ENCODE measurements at regions not wholly inside any gene's neighbourhood (a gene's known extent, or its start where the extent isn't known, plus 50 kb on each side); places are given as distances from the start of the nearest gene placed in this dataset.

DNA sequence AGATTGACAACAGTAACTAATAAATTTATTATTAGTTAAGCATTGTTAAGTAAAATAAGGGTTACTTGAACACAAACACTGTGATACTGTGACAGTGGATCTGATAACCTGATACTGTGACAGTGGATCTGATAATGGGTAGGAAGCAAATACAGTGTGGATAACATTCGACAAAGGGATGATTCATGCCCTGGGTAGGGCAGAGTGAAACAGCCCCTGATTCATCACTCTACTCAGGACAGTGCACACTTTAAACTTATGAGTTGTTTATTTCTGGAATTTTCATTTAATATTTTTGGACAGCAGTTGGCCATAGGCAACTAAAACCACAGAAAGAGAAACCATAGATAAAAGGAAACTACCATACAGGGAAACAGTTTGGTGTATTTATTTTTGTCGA lies 60.8 kb upstream of the CTSC start:
- Histone ChIP-seq H3K9me3 (no peaks in the 10 kb centered on the region), H3K27me3 (no peaks in the 10 kb centered on the region), H3K36me3 (no peaks in the 10 kb centered on the region), H3K27ac (replicated peaks in 1 of 4) (no peak overlapping the region), H3K4me3 (no peak overlapping the region), H3K4me1 (peaks cover 11 to 21% (median 16%) of the 10 kb centered on the region in 4 donors)
- WGBS, result 39% methylated on average over 2 of the region's 2 CpGs
- TF ChIP-seq POLR2A (IDR thresholded peaks at IDR 0.05; ENCODE audit: low read depth) (no peak), EP300 (IDR thresholded peaks at IDR 0.05) (no peak), POLR2AphosphoS5 (IDR thresholded peaks at IDR 0.05) (no peak)
- DNase-seq (ENCODE audit: extremely low spot score), result no peak
- intact Hi-C loops (cut with DNase I), result no loop called here

DNA sequence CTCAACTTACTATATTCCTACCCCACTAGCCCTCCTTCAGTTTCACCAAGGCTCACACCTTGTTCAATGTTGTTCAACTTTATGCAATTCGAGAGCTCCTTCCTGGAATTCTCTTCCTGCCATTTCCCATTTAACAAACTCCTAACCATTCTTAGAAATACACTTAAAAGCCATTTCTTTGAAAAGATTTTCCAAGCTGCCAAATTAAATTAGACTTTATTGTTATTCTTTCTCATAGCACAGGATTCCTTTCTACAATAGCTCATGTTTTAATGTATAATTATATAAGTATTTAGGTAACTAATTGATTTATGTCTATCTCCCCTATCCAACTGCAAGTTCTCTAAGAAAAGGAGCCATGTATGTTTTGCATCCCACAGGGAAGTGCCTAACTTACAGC lies 52.7 kb upstream of the CTSC start:
- TF ChIP-seq POLR2A (IDR thresholded peaks at IDR 0.05; ENCODE audit: low read depth) (no peak), EP300 (IDR thresholded peaks at IDR 0.05) (no peak)
- intact Hi-C loops (cut with DNase I), result no loop called here
- no peak for DNase-seq (ENCODE audit: extremely low spot score)
- H3K4me3 ChIP-seq, result no peak overlapping the region
- no peaks in the 10 kb centered on the region for H3K4me1 ChIP-seq
- WGBS, result 97% methylated on average over 1 of the region's 1 CpG
- H3K27me3 ChIP-seq, result no peaks in the 10 kb centered on the region
- no peaks in the 10 kb centered on the region for H3K9me3 ChIP-seq
- no peak overlapping the region for H3K27ac ChIP-seq (replicated peaks in 1 of 4)
- H3K36me3 ChIP-seq, result no peaks in the 10 kb centered on the region

- no peak for TF ChIP-seq POLR2AphosphoS5 (IDR thresholded peaks at IDR 0.05)
- TF ChIP-seq CTCF (IDR thresholded peaks at IDR 0.05), result no peak
- no peak for TF ChIP-seq POLR2A (IDR thresholded peaks at IDR 0.05; ENCODE audit: low read depth)
- TF ChIP-seq EP300 (IDR thresholded peaks at IDR 0.05), result no peak
- H3K27me3 ChIP-seq, result no peaks in the 10 kb centered on the region
- H3K9me3 ChIP-seq, result no peaks in the 10 kb centered on the region
- intact Hi-C loops (cut with DNase I), result no loop called here
- no peaks in the 10 kb centered on the region for H3K36me3 ChIP-seq
- H3K4me1 ChIP-seq, result peaks cover 0 to 15% (median 7%) of the 10 kb centered on the region in 4 donors
- H3K27ac ChIP-seq (replicated peaks in 1 of 4), result no peak overlapping the region
- DNase-seq (ENCODE audit: extremely low spot score), result no peak
- H3K4me3 ChIP-seq, result no peak overlapping the region
Measured at GRCh38 chr11:88387957-88388356, 50.4 kb upstream of the CTSC start.

All from esophagus muscularis mucosa (tissue), 4 donors.